RWPE2 (cell line): ENCODE measurements at regions not wholly inside any gene's neighbourhood (a gene's known extent, or its start where the extent isn't known, plus 50 kb on each side); places are given as distances from the start of the nearest gene placed in this dataset.
"Not testable (repeated sequence)": the region's sequence is repeated elsewhere in the genome, so short reads cannot be mapped to it uniquely, and the experiment has no call there.

Source experiments
- ATAC-seq: fragments of 200-7000 bp; cut with Tn5 transposase; 3 replicates; pipeline ENCODE4 v1.9.1; 2021; ENCODE audit warnings: low read depth
- DNase-seq: peaks from one replicate; pipeline ENCODE4 v3.0.0-alpha.2; 2020; ENCODE audit warnings: low spot score
- H3K27ac ChIP-seq: fragments of 450-650 bp; 2 replicates; pipeline ENCODE4 v1.5.1; 2017; ENCODE audit warnings: mild to moderate bottlenecking; ENCODE audit not compliant: poor library complexity, severe bottlenecking
- H3K27me3 ChIP-seq: fragments of 250-450 bp; sonication (Bioruptor Pico); 2 replicates; pipeline ENCODE4 v1.5.1; 2021; ENCODE audit warnings: mild to moderate bottlenecking, moderate library complexity; ENCODE audit not compliant: insufficient read depth, poor library complexity, severe bottlenecking
- H3K36me3 ChIP-seq: fragments of 250-450 bp; sonication (Bioruptor Pico); 2 replicates; pipeline ENCODE4 v1.5.1; 2020; ENCODE audit warnings: low read depth, mild to moderate bottlenecking, moderate library complexity
- H3K4me1 ChIP-seq: fragments of 250-450 bp; sonication (Bioruptor Pico); 2 replicates; pipeline ENCODE4 v1.5.1; 2021; ENCODE audit warnings: mild to moderate bottlenecking, moderate library complexity; ENCODE audit not compliant: insufficient read depth, poor library complexity, severe bottlenecking
- H3K4me3 ChIP-seq: fragments of 250-450 bp; sonication (Bioruptor Pico); 2 replicates; pipeline ENCODE4 v1.5.1; 2021; ENCODE audit warnings: mild to moderate bottlenecking, moderate library complexity; ENCODE audit not compliant: severe bottlenecking
- H3K9me3 ChIP-seq: fragments of 250-450 bp; sonication (Bioruptor Pico); 2 replicates; pipeline ENCODE4 v1.5.1; 2021; ENCODE audit warnings: mild to moderate bottlenecking, moderate library complexity; ENCODE audit not compliant: severe bottlenecking
- TF ChIP-seq, protein P1 (sequence below): fragments of 450-650 bp; IDR thresholded peaks from one replicate; pipeline ENCODE4 v1.5.1; 2017; ENCODE audit warnings: mild to moderate bottlenecking, moderate library complexity; ENCODE audit not compliant: poor library complexity, severe bottlenecking

DNA sequence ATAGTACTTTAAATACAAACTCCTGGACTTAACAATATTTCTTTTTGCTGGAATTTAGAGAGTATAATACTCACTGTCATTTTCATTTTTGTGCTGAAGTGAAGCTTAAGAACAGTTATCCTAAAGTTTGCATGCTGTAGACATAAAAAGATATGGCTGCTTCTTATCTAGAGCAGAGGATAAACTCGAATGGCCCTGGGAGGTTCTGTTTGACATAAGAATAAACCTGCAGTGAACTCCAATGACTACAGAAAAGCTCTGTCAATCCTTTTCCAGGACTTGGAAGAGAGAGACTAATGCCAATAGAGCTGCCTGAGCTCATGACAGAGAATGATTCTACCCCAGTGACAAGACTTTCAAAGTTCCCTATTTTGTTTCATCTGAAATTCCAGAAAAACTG is 1017.8 kb upstream of the MIR17HG start:
- no peak for ATAC-seq

DNA sequence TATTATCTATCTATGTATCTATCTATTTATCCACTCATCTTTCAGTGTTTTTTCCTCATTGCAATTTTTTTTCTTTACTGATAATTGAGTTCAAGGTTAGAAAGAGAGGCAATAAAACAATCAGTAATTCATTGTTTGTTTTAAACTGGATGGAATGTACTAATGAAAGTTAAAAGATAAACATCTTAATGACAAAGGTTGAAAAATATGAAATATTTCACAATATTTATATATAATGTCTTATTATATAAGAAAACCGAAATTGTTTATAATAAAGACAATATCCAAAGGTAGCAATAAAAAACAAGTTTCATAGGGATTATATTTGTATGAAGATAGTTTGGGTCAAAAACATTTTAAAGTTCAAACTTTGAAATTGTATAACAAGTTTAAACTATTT is 1015.5 kb upstream of the MIR17HG start:
- Histone ChIP-seq H3K27ac (no peak overlapping the region), H3K27me3 (no peaks in the 10 kb centered on the region), H3K4me3 (no peak overlapping the region), H3K36me3 (no peaks in the 10 kb centered on the region), H3K4me1 (no peaks in the 10 kb centered on the region), H3K9me3 (no peaks in the 10 kb centered on the region)
- TF ChIP-seq, protein P1, sequence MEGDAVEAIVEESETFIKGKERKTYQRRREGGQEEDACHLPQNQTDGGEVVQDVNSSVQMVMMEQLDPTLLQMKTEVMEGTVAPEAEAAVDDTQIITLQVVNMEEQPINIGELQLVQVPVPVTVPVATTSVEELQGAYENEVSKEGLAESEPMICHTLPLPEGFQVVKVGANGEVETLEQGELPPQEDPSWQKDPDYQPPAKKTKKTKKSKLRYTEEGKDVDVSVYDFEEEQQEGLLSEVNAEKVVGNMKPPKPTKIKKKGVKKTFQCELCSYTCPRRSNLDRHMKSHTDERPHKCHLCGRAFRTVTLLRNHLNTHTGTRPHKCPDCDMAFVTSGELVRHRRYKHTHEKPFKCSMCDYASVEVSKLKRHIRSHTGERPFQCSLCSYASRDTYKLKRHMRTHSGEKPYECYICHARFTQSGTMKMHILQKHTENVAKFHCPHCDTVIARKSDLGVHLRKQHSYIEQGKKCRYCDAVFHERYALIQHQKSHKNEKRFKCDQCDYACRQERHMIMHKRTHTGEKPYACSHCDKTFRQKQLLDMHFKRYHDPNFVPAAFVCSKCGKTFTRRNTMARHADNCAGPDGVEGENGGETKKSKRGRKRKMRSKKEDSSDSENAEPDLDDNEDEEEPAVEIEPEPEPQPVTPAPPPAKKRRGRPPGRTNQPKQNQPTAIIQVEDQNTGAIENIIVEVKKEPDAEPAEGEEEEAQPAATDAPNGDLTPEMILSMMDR, result no peak
- no peak for ATAC-seq
- DNase-seq, result no peak

More for the DNA sequence above, 1017.8 kb upstream of the MIR17HG start:
- no peak for DNase-seq
- Histone ChIP-seq H3K4me3 (no peak overlapping the region), H3K27ac (no peak overlapping the region), H3K4me1 (no peaks in the 10 kb centered on the region), H3K36me3 (no peaks in the 10 kb centered on the region), H3K27me3 (no peaks in the 10 kb centered on the region), H3K9me3 (no peaks in the 10 kb centered on the region)
- TF ChIP-seq, protein P1, result no peak

DNA sequence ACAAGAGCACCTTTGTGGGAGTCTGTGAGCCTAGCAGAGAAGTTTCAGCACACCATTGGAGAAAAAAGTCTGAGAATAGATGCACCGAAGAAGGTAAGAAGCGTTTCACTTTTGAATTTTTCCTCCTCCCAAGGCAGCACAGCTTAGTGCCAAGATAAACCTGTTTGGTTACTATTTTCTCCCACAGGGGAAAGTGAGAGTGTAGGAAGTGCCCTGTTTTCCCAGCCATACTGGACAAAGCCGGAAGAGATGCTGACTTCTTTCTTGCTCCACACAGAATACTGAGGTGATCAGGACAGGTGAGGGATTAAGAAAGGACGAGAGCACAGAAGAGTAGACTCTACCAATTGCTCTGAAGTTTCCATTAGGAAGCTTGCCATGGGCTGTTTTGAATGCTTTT is 1011.0 kb upstream of the MIR17HG start:
- Histone ChIP-seq H3K4me3 (no peak overlapping the region), H3K27ac (no peak overlapping the region), H3K4me1 (no peaks in the 10 kb centered on the region), H3K27me3 (no peaks in the 10 kb centered on the region), H3K9me3 (peaks cover 5% of the 10 kb centered on the region), H3K36me3 (no peaks in the 10 kb centered on the region)
- TF ChIP-seq, protein P1, result no peak
- no peak for ATAC-seq
- no peak for DNase-seq

DNA sequence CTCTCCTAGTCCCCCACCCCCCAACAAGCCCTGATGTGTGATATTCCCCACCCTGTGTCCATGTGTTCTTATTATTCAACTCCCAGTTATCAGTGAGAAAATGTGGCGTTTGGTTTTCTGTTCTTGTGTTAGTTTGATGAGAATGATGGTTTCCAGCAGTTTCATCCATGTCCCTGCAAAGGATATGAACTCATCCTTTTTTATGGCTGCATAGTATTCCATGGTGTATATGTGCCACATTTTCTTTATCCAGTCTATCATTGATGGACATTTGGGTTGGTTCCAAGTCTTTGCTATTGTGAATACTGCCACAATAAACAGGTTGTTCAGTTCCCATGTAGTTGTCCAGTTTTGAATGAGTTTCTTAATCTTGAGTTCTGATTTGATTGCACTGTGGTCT is 1006.1 kb upstream of the MIR17HG start:
- H3K36me3 ChIP-seq, H3K9me3 ChIP-seq, H3K27me3 ChIP-seq, H3K4me1 ChIP-seq, ATAC-seq, H3K4me3 ChIP-seq, H3K27ac ChIP-seq, DNase-seq: not testable (repeated sequence)

DNA sequence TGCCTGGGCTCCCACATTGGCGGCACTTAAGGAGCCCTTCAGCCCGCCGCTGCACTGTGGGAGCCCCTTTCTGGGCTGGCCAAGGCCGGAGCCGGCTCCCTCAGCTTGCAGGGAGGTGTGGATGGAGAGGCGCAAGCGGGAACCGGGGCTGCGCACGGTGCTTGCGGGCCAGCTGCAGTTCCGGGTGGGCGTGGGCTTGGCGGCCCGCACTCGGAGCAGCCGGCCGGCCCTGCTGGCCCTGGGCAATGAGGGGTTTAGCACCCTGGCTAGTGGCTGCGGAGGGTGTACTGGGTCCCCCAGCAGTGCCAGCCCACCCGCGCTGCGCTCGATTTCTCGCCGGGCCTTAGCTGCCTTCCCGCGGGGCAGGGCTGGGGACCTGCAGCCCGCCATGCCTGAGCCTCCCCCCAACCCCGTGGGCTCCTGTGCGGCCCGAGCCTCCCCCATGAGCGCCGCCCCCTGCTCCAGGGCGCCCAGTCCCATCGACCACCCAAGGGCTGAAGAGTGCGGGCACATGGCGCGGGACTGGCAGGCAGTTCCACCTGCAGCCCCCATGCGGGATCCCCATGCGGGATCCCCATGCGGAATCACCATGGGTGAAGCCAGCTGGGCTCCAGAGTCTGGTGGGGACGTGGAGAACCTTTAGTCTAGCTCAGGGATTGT is 998.9 kb upstream of the MIR17HG start:
- H3K27me3 ChIP-seq, H3K36me3 ChIP-seq, H3K4me3 ChIP-seq, H3K27ac ChIP-seq, ATAC-seq, H3K9me3 ChIP-seq, DNase-seq, H3K4me1 ChIP-seq: not testable (repeated sequence)

DNA sequence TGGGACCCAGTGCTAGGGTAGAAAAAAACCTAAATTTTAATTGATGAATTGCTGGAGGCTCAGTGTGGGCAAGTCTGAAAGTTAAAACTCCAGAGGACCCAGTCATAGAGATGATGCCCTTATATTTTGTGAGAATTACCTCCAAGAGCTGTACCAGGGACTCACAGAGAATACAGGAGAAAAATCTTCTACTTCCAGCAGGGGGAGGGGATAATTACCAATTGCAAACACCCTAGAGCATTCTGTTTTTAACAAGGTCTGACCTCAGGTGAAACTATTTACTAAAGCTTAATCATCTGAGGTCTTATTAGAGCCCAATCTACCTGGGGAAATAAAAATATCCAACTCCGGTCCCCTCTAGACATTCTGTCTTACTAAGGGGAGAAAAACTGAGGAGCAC is 994.7 kb upstream of the MIR17HG start:
- H3K27ac ChIP-seq, result no peak overlapping the region
- no peak for DNase-seq
- H3K36me3 ChIP-seq, result no peaks in the 10 kb centered on the region
- no peak overlapping the region for H3K4me3 ChIP-seq
- H3K4me1 ChIP-seq, result no peaks in the 10 kb centered on the region
- H3K9me3 ChIP-seq, result no peaks in the 10 kb centered on the region
- no peaks in the 10 kb centered on the region for H3K27me3 ChIP-seq
- TF ChIP-seq, protein P1, result no peak
- ATAC-seq, result no peak
